GM19240 (cell line): ENCODE measurements at regions not wholly inside any gene's neighbourhood (a gene's known extent, or its start where the extent isn't known, plus 50 kb on each side); places are given as distances from the start of the nearest gene placed in this dataset.

Source experiments
- DNase-seq: peaks from one replicate; pipeline ENCODE4 v3.0.0; 2011; ENCODE audit warnings: low spot score; ENCODE audit not compliant: insufficient read length

DNA sequence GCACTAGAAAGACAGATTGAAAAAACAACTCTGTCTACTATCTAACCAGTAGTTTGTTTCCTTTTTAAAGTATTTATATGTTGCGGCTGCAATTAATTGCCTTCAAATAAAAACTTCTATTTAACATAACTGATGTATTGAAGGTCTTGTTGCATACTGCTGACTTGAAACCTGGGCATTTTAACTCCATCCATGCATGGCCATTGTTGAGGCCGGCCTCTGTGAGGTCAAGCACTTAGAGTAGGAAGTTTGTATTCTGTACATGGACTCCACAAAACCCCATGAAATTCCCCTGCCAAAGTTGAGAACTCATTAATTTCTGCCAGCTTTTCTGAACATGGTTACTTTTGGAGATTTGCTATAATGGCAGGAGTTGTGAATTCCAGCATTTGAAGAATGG, 150.6 kb downstream of the GAS1 start:
- no peak for DNase-seq

DNA sequence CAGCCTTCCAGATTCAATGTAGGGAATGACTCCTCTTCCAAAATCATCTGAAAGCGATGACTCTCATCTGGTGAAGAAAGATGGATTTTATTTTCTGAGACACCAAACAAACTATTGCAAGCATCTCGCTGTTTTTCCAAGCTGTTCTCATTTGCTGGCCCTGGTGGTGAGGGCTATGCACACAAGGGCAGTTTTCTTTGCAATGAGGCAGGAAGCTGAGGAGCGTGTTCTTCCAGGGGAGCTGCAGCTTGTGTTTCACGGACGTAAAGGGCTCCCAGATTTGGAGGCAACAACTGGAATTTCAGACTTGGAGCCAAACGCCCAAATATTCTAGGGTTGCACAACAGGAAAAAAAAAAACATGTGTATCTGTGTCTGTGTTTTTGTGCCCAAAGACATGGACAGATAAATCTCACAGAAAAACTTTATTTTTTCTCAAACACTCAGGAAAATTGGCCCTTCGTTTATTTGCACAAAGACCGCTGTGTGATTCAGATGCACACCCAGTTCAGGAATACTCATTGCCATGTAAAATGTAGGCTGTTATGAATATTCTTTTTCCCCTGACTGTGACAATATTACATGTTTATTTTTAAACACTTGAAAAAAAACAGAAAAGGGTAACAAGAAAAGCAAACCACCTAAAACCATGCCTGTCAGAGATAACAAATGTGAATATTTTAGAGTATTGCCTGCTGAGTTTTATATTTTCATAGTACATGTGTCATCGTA, 151.3 kb downstream of the GAS1 start:
- DNase-seq, result no peak

DNA sequence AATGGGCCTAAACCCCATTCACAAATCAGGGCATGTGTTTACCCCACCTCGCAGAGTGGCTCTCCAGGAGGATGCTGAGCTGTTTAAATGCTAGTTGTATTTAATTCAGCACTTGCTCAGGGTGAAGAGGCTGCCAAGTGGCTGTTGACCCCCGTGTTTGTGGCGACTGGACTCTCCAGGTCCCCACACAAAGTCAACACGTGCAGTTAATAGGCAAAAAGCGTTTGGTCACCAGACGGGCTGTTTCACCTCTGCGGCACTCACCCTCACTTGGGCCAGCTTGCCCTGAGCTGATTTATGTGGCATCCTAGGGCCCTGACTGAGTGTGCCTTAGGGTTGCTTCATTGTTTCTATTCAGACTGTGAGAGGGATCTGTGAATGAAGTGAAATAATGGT, 152.3 kb downstream of the GAS1 start:
- DNase-seq, result no peak

DNA sequence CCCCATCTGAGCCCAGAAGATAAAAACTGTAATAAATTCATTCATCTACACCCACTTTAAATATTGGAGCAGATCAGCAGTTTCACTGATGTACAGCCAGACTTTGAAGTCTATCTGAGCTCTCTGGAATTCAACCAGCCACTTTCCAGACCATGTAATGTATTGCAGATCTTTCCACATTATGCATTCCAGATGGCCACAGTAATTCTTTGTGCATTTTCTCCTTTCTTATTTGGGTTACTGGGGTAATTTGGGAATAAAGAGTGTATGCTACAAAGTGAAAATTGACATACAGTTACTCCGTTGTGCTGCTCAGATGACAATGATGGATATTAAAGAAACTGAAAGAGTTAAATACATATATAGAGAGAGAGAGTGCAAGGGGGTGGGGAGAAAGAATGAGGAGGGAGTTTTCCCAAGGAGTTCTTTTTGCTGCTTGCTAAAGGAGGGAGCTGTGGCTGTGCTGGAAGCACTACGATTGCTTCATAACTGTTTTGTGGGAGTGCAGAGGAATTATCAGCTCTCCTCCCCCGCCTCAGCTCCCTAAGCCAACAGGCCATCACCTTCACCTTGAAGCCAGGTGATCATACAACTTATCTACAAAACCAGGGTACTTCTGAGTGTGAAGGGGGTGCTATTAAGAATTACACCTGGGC, 152.8 kb downstream of the GAS1 start:
- no peak for DNase-seq

DNA sequence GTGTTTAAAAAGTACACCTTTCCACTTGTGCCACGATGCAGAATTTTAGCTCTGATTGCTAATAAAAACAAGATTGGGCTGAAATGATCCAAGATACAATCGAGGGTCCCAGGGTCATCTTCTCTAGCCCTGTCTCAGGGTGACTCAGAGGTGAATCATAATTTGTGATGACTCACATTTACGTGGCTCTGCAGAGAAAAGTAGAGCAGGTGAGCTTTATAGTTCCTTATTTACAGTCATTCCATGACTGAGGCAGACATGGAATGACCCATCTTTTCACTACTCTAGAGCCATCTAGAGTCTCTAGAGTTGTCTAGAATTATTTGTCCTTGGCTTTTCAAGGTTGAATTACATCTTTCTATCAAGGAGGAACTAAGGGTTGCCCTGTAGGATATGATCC, 155.2 kb downstream of the GAS1 start:
- DNase-seq, result no peak

DNA sequence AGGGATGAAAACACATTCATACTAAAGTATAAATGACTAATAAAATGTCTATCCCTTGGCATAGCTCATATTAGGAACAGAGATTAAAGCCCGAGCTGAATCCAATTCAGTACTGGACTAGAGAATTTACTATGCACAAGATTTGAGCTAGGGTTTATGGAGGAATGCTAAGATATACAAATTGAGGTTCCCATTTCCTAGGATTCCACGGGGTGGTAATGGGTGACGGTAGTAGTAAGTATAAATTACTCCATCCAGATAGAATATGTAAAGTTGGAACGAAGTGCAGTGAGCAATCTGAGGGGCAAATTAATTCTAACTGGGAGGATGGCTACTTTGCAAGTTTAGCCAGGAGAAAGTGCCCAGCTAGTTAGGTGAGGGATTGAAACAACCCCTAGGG, 156.5 kb downstream of the GAS1 start:
- DNase-seq, result no peak

DNA sequence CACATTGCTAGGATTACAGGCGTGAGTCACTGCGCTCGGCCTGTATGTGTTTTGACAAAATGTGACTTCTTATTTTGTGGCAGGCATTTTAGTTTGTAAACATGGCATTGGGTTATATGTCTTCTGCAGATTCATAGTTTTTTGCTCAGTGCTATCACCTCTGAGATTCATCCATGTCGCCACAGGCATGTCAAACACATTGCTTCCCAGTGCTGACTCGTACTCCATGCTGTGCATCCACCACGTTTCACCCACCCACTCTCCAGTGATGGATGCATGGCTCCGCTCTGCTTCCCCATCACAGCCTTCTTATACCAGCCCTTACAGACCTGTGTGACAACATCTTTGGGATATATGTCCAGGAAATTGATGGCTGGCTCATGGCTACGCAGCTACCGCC, 158.8 kb downstream of the GAS1 start:
- DNase-seq, result no peak

DNA sequence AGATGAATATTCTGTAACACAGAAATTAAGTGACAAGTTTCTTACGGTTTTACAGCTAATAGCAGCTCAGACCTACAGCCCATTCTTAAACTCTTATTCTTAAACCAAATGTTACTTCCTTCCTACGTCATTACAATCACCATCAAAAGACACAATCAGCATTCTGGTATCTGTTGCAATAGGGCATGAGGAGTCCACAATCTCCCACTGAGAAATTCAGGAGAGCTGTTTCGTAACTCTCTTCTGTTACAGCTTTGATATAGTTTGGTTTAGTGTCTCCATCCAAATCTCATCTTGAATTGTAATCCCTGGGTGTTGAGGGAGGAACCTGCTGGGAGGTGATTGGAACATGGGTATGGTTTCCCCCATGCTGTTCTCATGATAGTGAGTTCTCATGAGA, 163.4 kb downstream of the GAS1 start:
- DNase-seq, result no peak

DNA sequence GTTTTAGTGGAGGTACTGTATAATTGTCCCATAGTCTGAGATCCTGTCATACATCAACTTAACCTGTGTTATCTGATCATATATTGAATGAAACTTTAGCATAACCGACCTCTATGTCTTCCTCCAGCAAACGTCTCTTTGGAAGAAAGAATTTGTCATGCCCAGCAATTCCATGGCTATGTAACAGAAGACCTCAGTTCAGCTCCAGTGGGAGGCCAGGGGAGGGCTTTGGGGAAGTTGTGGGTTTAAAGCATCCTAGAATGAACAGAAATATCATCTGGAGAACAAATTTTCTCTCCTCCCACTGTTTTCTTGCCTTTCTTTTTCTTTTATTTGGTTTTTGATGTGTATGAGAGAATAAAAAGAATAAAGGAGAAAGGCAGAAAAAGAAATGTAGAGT, 164.5 kb downstream of the GAS1 start:
- no peak for DNase-seq

DNA sequence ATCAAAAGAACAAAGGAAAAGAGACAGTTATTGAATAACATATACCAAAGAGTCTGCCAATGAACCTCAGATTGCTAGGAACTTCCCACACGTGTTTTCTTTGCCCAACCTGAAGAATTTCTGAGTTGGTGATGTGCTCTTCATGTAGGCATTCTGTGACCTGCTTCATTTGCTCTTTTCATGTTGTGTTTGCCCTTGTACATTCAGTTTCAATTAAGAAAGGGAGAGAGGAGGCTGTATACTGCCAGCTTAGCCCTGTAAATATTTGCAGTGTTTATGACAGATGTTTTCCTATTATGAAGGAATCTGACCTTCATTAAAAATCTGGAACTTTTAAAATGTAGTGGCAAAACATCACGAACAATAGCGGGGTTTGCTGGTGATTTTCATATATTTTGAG, 168.5 kb downstream of the GAS1 start:
- no peak for DNase-seq

DNA sequence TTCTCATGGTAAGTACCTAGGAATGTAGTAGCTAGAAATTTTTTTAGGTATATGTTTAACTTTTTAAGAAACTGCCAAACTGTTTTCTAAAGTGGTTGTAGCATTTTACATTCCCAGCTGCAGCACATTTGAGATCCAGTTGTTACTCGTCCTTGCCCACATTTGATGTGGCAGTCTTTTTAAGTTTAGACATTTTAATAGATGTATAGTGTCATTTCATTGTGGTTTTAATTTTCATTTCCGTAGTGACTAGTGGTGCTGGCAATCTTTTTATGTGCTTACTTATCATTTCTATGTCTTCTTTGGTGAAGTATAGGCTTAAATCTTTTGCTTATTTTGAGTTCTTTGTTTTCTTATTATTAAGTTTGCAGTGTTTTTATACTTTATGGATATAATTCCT, 171.6 kb downstream of the GAS1 start:
- no peak for DNase-seq

DNA sequence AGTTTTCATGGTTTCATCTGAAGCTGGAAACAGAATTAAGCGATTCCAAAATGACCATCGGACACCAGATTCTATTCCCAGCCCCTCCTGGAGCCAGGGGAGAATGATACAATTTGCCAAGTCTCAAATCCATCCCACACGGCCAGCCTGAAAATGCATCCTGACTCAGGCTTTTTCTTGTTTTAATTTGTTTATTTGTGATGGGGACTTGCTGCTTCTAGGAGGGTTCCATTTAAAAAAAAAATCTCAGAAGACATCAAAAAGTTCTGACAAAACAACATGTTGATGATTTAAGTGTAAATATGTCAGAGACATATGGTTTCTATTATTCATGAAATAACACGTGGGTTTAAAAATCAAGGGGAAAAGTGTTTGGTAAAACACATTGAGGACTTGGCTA, 173.2 kb downstream of the GAS1 start:
- no peak for DNase-seq

DNA sequence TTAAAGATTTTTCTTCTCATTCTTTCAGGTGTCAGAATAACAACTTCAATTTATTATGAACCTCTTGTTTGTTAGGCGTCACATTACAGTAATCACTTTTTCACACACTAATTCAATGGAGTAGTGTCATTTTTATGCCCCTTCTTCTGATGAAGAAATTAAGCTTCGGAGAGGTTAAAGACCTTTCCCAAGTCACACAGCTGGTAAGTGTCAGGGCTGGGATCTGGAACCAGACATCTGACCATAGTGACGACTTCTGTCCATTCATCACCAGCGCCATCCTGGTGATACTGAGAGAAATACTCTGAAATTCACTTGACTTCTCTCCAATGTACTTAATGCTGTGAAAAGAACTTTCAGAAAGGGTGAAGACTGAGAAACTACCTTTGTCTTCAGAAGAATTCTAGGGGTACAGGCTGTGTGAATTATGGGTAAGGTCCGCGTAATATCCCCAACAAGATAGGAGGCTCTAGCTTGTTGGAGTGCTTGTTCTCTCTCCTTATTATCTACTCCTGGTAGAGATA, 173.8 kb downstream of the GAS1 start:
- DNase-seq, result no peak

DNA sequence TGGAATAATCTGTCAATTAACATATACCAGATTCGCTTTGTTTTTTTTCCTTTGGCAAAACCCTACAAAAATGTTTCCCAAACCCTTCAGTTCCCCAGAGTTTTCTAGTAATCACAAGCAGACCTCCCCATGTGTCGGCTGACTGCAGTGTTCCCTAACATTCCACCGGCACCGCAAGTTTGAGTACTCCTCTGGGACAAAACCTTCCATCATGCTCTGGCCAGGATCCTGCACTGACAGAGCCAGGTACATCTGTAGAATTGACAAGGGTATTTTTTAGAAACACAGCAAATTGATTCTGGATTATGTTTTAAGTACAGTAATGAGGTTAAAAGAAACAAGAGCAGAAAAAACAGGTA, 174.7 kb downstream of the GAS1 start:
- DNase-seq, result no peak

DNA sequence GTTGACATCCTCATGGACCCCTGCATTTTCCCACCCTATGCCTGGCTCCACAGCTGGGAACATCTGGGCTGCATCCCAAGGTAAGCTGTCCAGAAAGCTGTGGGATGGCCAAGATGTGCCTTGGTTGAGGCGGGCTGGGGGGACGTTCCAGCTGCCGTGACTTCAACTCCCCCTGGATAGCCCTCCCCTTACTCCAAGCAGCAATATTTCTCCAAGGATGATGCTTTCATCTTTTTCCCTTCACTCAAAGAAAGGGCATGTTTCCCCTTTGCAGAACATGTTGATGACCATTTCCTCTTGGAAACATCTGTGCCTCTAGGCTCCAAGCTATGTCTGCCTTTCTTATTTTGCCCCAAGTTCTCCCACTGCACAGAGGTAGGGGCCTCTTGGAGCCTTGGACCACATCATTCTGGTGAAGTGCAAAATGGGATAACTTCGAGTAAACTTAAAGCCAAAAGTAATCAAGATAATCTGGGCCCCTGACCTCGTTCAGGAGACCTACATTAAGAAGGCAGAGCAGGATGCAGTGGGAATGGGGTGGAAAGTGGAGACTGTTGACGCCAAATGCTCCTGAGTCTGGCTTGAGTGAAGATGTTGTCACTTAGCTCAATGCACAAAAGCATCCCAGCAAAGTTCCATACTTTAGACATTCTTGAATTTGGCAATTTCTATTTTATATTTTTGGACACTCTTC, 175.2 kb downstream of the GAS1 start:
- no peak for DNase-seq

DNA sequence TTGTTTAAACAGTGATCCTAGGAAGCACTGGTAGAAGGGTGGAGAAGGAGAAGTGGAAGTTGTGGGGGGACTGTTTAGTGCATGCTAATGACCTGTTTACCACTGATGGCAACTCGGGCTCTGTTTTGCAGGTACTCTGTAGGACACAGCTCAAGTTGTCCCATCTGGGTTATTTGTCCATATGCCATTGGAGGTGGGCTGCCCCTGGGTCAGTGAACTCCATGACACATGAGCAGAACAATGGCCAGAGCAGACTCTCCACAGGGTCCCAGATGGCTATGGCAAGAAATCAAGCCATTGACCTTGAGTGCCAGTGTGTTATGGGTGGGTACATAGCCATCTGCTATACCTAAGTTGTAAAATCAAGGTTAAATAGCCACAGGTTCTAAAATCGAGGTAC, 175.9 kb downstream of the GAS1 start:
- DNase-seq, result no peak

DNA sequence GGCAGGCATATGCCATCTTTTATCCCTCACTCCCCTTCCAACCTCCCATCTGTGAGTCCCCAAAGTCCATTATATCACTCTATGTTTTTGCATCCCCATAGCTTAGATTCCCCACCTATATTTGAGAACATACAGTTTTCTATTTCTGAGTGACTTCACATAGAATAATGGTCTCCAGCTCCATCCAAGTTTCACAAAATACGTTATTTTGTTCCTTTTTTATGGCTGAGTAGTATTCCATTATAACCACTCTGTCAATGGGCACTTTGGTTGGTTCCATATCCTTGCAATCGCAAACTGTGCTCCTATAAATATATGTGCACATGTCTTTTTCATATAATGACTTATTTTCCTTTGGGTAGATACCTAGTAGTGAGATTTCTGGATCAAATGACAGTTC, 178.6 kb downstream of the GAS1 start:
- no peak for DNase-seq

DNA sequence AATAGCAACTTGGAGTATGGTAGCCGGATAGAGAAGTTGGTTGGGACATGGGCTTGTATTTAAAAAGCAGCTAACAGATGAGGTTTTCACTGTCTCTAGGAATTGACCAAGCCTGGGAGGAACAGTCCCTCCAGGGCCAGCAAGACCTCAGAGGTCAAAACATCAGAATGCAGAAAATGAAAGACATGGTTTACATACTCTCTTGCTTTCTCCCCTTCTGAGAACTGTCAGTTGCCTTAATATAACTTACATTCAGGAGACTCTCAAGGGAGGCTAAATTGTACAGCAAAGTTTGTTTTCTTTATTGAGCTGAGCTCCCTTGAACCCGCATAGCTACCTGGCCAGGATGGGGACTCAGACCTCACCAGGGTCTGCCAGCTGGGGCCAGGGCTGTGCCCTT, 179.3 kb downstream of the GAS1 start:
- DNase-seq, result no peak

DNA sequence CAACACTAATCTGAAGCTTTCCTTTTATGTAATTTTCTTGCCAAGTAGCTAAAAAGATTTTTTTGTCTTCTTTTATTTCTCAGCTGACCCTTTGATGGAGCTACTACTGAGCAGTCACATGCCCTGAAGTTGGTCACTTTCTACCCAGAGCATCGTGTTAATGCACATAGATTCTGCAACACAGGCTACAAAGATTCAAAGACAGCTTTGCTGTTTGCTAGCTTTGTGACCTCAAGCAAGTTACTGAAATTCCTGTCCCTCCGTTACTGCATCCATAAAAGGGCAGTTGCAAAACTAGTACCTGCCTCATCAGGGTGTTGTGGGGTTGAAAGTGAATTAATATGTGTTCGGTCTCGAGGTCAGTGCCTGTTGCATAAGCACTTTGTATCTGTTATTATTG, 179.9 kb downstream of the GAS1 start:
- no peak for DNase-seq

DNA sequence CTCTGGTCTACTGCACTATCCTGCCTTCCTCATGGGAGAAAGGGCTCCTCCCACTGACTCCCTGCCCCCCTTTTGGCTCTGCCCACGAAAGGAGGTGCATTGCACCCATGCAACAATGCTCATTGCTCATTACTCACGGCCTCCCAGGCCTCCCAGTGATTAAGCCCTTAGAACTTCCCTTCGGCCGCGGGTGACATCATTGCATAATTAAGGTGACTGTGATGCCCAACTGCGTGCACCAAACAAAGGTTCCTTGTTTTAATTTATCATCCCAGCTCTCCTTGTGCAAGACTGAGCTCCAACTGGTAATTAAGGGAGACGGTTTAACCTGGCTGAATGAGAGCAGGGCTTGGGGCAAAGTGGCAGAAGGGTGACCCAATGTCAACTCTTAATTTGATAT, 180.4 kb downstream of the GAS1 start:
- no peak for DNase-seq

DNA sequence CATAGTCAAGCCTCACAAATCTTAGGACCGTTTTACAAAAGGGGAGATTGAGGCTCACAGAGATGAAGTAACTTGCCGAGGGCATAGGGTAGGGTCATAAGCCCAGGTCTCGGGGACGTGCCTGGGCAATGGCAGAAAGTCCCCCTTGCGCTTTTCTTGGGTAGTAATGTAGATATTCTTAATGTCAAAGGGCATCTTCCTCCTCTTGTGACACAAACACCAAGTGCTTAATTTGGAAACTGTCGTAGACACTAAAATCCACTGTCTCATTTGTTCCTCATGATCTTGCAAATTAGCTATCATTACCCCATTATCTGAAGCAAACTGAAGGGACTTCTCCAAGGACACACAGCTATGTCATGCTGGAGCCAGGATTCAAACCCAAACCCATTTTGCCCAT, 180.8 kb downstream of the GAS1 start:
- DNase-seq, result no peak

DNA sequence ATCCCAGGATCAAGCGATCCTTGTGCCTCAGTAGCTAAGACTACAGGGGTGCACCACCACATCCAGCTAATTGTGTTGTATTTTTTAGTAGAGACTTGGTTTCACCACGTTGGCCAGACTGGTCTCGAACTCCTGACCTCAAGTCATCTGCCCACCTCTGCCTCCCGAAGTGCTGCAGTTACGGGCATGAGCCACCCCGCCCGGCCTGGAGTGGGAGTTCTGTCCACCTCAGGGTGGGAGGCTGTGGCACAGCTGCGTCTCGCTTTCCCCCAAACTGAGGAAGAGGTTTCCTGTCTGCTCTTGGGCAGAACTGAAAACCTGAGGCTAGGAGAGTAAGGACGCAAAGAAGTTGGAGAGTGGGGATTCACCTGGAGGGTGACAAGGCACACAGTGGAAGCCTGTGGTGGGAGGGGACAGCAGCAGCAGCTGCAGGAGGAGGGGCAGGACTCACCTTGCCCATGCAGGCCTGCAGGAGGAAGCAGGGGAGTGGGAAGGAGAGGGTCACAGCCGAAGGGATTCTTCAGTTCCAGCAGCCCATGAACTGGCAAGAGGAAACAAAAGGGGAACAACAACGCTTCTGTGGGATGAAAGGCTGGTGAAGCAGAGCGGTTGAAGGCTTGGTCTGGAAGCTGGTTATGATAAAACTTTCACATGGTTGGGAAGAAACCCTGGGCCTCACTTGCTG, 181.4 kb downstream of the GAS1 start:
- no peak for DNase-seq
